ENCODE measurements at regions not wholly inside any gene's neighbourhood (a gene's known extent, or its start where the extent isn't known, plus 50 kb on each side); places are given as distances from the start of the nearest gene placed in this dataset.
A peak's percentile ranks its signal among the peaks of the same experiment; 100 is the strongest.
"Not testable (repeated sequence)": the region's sequence is repeated elsewhere in the genome, so short reads cannot be mapped to it uniquely, and the experiment has no call there.

GRCh38 chr1:147103416-147104155 lies 68.7 kb downstream of the PRKAB2 start:
- DNase-seq (ENCODE audit: low read depth) = not testable (repeated sequence)

- no peak for DNase-seq (ENCODE audit: low read depth)
Observed at GRCh38 chr1:147099192-147099591, 73.1 kb downstream of the PRKAB2 start.

GRCh38 chr1:147098338-147098973 lies 73.8 kb downstream of the PRKAB2 start:
- not testable (repeated sequence) for DNase-seq (ENCODE audit: low read depth)

- no peak for DNase-seq (ENCODE audit: low read depth)
Observed at GRCh38 chr1:147095691-147096090, 76.6 kb downstream of the PRKAB2 start.

- DNase-seq (ENCODE audit: low read depth) = no peak
Observed at GRCh38 chr1:147091801-147092200, 80.5 kb downstream of the PRKAB2 start.

GRCh38 chr1:147089457-147089856 lies 82.8 kb downstream of the PRKAB2 start:
- DNase-seq (ENCODE audit: low read depth) = no peak

GRCh38 chr1:147086129-147086528 lies 86.1 kb downstream of the PRKAB2 start:
- no peak for DNase-seq (ENCODE audit: low read depth)

GRCh38 chr1:147084273-147085096 lies 87.8 kb downstream of the PRKAB2 start:
- DNase-seq (ENCODE audit: low read depth) = peak; percentile 63

- no peak for DNase-seq (ENCODE audit: low read depth)
Observed at GRCh38 chr1:147083919-147084272, 88.4 kb downstream of the PRKAB2 start.

GRCh38 chr1:147080671-147081394 lies 91.4 kb downstream of the PRKAB2 start:
- DNase-seq (ENCODE audit: low read depth) = no peak

- no peak for DNase-seq (ENCODE audit: low read depth)
Observed at GRCh38 chr1:147080006-147080661, 92.1 kb downstream of the PRKAB2 start.

- no peak for DNase-seq (ENCODE audit: low read depth)
Observed at GRCh38 chr1:147079400-147080005, 92.8 kb downstream of the PRKAB2 start.

- DNase-seq (ENCODE audit: low read depth) = no peak
Observed at GRCh38 chr1:147078606-147079399, 93.5 kb downstream of the PRKAB2 start.

GRCh38 chr1:147077936-147078605 lies 94.2 kb downstream of the PRKAB2 start:
- DNase-seq (ENCODE audit: low read depth) = no peak

- no peak for DNase-seq (ENCODE audit: low read depth)
Observed at GRCh38 chr1:147077523-147077922, 94.7 kb downstream of the PRKAB2 start.

GRCh38 chr1:147077081-147077480 lies 95.2 kb downstream of the PRKAB2 start:
- DNase-seq (ENCODE audit: low read depth) = no peak

GRCh38 chr1:147076442-147076841 lies 95.8 kb downstream of the PRKAB2 start:
- no peak for DNase-seq (ENCODE audit: low read depth)

GRCh38 chr1:147072482-147073432 lies 99.5 kb downstream of the PRKAB2 start:
- no peak for DNase-seq (ENCODE audit: low read depth)

- DNase-seq (ENCODE audit: low read depth) = no peak
Observed at GRCh38 chr1:147071142-147071541, 101.1 kb downstream of the PRKAB2 start.

Measured in stimulated activated CD8-positive, alpha-beta memory T cell treated with anti-CD3 and anti-CD28 coated beads, Interleukin-12 subunit alpha, Interleukin-12 subunit beta, amount 100 ng/mL, for 4 hours (primary cell).